A549 (cell line): ENCODE measurements at regions not wholly inside any gene's neighbourhood (a gene's known extent, or its start where the extent isn't known, plus 50 kb on each side); places are given as distances from the start of the nearest gene placed in this dataset.

ENCODE experiments used
- ATAC-seq, 2 experiments: fragments of 200-7000 bp in 1 of 2; fragments of >200 bp in 1 of 2; cut with Nextera tagmentation in 1 of 2; cut with Tn5 transposase in 1 of 2; 3 replicates each; pipeline versions ENCODE4 v1.8.0 to v1.9.1; 2018 to 2020; ENCODE audit warnings: mild to moderate bottlenecking in 1 of 2, moderate library complexity in 1 of 2
- CTCF ChIA-PET: fragments of 300-600 bp; sonication (Branson Sonifier 250); formaldehyde crosslinking; extraction: SDS; loops from one replicate; lab custom pipeline; 2021; ENCODE audit warnings: antibody characterized with exemption, inconsistent platforms; lab: Yijun Ruan, JAX
- POLR2A ChIA-PET: fragments of 350-600 bp; formaldehyde crosslinking; extraction: SDS; loops from one replicate; lab custom pipeline; 2021; ENCODE audit warnings: antibody characterized with exemption, inconsistent platforms; lab: Yijun Ruan, JAX
- DNase-seq, 2 experiments: peaks; one replicate each; pipeline versions ENCODE4 v3.0.0 to v3.0.0-alpha.2; 2011 to 2016; ENCODE audit warnings: low read depth in 1 of 2, low spot score in 1 of 2
- FAIRE-seq: peaks from 2 replicates; lab custom pipeline; 2011; peaks lifted over from hg19 to GRCh38; lab: Jason Lieb, UNC
- H3K27ac ChIP-seq, 2 experiments: fragments of >200 bp; sonication (Bioruptor Twin); formaldehyde crosslinking; 3 replicates each; pipeline ENCODE4 v1.5.1; 2016 to 2017
- H3K4me1 ChIP-seq: fragments of >200 bp; sonication (Bioruptor Twin); formaldehyde crosslinking; 3 replicates; pipeline ENCODE4 v1.6.1; 2016
- H3K4me2 ChIP-seq: fragments of >200 bp; sonication (Bioruptor Twin); formaldehyde crosslinking; 3 replicates; pipeline ENCODE4 v1.6.1; 2016
- H3K4me3 ChIP-seq: fragments of >200 bp; sonication (Bioruptor Twin); formaldehyde crosslinking; 3 replicates; pipeline ENCODE4 v1.5.1; 2016
- H3K9me3 ChIP-seq: fragments of >200 bp; sonication (Bioruptor Twin); formaldehyde crosslinking; 3 replicates; pipeline ENCODE4 v1.6.1; 2016
- CBX2 ChIP-seq: fragments of 200-600 bp; sonication (generic); IDR thresholded peaks from 2 replicates; pipeline ENCODE4 v1.6.1; 2016; ENCODE audit warnings: low read depth, mild to moderate bottlenecking, borderline replicate concordance
- CTCF ChIP-seq: fragments of >200 bp; sonication (Bioruptor Twin); formaldehyde crosslinking; IDR thresholded peaks from 3 replicates; pipeline ENCODE4 v1.5.1; 2016
- EHMT2 ChIP-seq: fragments of 200-600 bp; sonication (generic); IDR thresholded peaks from 2 replicates; pipeline ENCODE4 v1.6.1; 2016; ENCODE audit warnings: antibody characterized with exemption, low read depth, mild to moderate bottlenecking, moderate library complexity
- FOXS1 ChIP-seq: fragments of 250-450 bp; sonication (Bioruptor Pico); IDR thresholded peaks from 2 replicates; pipeline ENCODE4 v1.5.0; 2020; ENCODE audit warnings: mild to moderate bottlenecking, moderate library complexity
- HDAC2 ChIP-seq: fragments of 200-600 bp; sonication (generic); IDR thresholded peaks from 2 replicates; pipeline ENCODE4 v1.6.1; 2016
- HES2 ChIP-seq: fragments of >200 bp; sonication (Bioruptor Twin); formaldehyde crosslinking; IDR thresholded peaks from 2 replicates; pipeline ENCODE4 v1.6.1; 2016
- HEYL ChIP-seq: fragments of 250-450 bp; sonication (Bioruptor Pico); IDR thresholded peaks from 2 replicates; pipeline ENCODE4 v1.8.0; 2021; ENCODE audit warnings: mild to moderate bottlenecking, moderate library complexity
- HOXA7 ChIP-seq: fragments of 250-450 bp; sonication (Bioruptor Pico); IDR thresholded peaks from 2 replicates; pipeline ENCODE4 v1.5.0; 2020; ENCODE audit warnings: mild to moderate bottlenecking, moderate library complexity
- JUN ChIP-seq, 2 experiments: fragments of >200 bp; sonication (Bioruptor Twin); formaldehyde crosslinking; IDR thresholded peaks; 2 replicates in 1 of 2; 3 replicates in 1 of 2; pipeline ENCODE4 v1.6.1; 2016 to 2017
- JUNB ChIP-seq: fragments of >200 bp; sonication (Bioruptor Twin); formaldehyde crosslinking; IDR thresholded peaks from 2 replicates; pipeline ENCODE4 v1.6.1; 2016
- KDM1A ChIP-seq: fragments of 200-600 bp; sonication (generic); IDR thresholded peaks from 2 replicates; pipeline ENCODE4 v1.6.1; 2016; ENCODE audit warnings: low read depth, mild to moderate bottlenecking
- MAFK ChIP-seq: fragments of 450-650 bp; IDR thresholded peaks from 2 replicates; pipeline ENCODE4 v1.6.1; 2014; ENCODE audit not compliant: partially characterized antibody
- NPAS2 ChIP-seq: fragments of 250-450 bp; sonication (Bioruptor Pico); IDR thresholded peaks from 2 replicates; pipeline ENCODE4 v1.8.0; 2022; ENCODE audit warnings: mild to moderate bottlenecking, moderate library complexity, borderline replicate concordance
- NR3C1 ChIP-seq: fragments of >200 bp; sonication (Bioruptor Twin); formaldehyde crosslinking; IDR thresholded peaks from 3 replicates; pipeline ENCODE4 v1.6.1; 2017
- RAD21 ChIP-seq, 2 experiments: fragments of >200 bp in 1 of 2; sonication (Bioruptor Twin) in 1 of 2; formaldehyde crosslinking in 1 of 2; IDR thresholded peaks in 1 of 2; conservative IDR thresholded peaks in 1 of 2; 2 replicates in 1 of 2; 3 replicates in 1 of 2; pipeline ENCODE4 v1.6.1; 2012 to 2018; ENCODE audit warnings: inconsistent platforms in 1 of 2
- RCOR1 ChIP-seq: fragments of 150-350 bp; IDR thresholded peaks from 2 replicates; pipeline ENCODE4 v1.6.1; 2014; ENCODE audit warnings: antibody characterized with exemption, low read length, low read depth
- RFX5 ChIP-seq: fragments of 450-650 bp; IDR thresholded peaks from 2 replicates; pipeline ENCODE4 v1.7.1; 2014; ENCODE audit warnings: antibody characterized with exemption, mild to moderate bottlenecking, moderate library complexity
- RNF2 ChIP-seq: fragments of 200-600 bp; sonication (generic); IDR thresholded peaks from 2 replicates; pipeline ENCODE4 v1.6.1; 2016; ENCODE audit warnings: low read depth, mild to moderate bottlenecking, antibody characterized with exemption, moderate library complexity, borderline replicate concordance
- ZSCAN20 ChIP-seq: fragments of 250-450 bp; sonication (Bioruptor Pico); IDR thresholded peaks from 2 replicates; pipeline ENCODE4 v1.8.0; 2022; ENCODE audit warnings: mild to moderate bottlenecking, moderate library complexity
- WGBS: methylation state at CpG from one replicate; pipeline ENCODE4 v1.1.6; 2017; ENCODE audit errors: missing lambda C conversion rate; 5-methylcytosine and 5-hydroxymethylcytosine counted together

GRCh38 chr16:66278604-66279262, 87.8 kb upstream of the CDH5 start:
- ChIA-PET POLR2A (no interaction called here), CTCF (interaction anchor here (0.9 to 1.3 kb wide), 3 partner anchors 17 to 65 kb away, joined by 3 to 5 read pairs (median 4); no protein-coding TSS in a partner anchor)
- peaks cover 6% of the 10 kb centered on the region; the same call in 1 of the 3 replicates for H3K9me3 ChIP-seq
- TF ChIP-seq NPAS2 (CRISPR knock-in tag), result no peak
- no peak for TF ChIP-seq RFX5
- no peak for TF ChIP-seq ZSCAN20 (CRISPR knock-in tag)
- no peak for TF ChIP-seq FOXS1 (CRISPR knock-in tag)
- no peak for TF ChIP-seq JUN (IDR thresholded peaks at IDR 0.05)
- no peak for TF ChIP-seq HES2
- TF ChIP-seq MAFK, result no peak
- TF ChIP-seq HEYL, result no peak
- H3K4me2 ChIP-seq, result no peak overlapping the region
- no peak overlapping the region for H3K27ac ChIP-seq
- FAIRE-seq (no peak), ATAC-seq (no peak), DNase-seq (no peak)
- H3K4me1 ChIP-seq, result no peaks in the 10 kb centered on the region
- WGBS, result 78% methylated on average over 1 of the region's 1 CpG
- no peak overlapping the region for H3K4me3 ChIP-seq

- FAIRE-seq (no peak), ATAC-seq (no peak), DNase-seq (no peak)
- H3K4me3 ChIP-seq, result no peak overlapping the region
- H3K9me3 ChIP-seq, result peaks cover 6% of the 10 kb centered on the region; the same call in 1 of the 3 replicates
- no peak overlapping the region for H3K27ac ChIP-seq
- ChIA-PET POLR2A (no interaction called here), CTCF (interaction anchor here (0.8 to 1.3 kb wide), 2 partner anchors 10 to 16 kb away, joined by 3 to 4 read pairs; no protein-coding TSS in a partner anchor)
- TF ChIP-seq HDAC2, result no peak
- 20% methylated on average over 2 of the region's 2 CpGs for WGBS
- H3K4me1 ChIP-seq, result no peaks in the 10 kb centered on the region
- H3K4me2 ChIP-seq, result no peak overlapping the region
Measured at GRCh38 chr16:66278111-66278531, 88.4 kb upstream of the CDH5 start.

GRCh38 chr16:66277311-66278070, 89.0 kb upstream of the CDH5 start:
- no peak overlapping the region for H3K4me3 ChIP-seq
- 43% methylated on average over 4 of the region's 6 CpGs for WGBS
- ATAC-seq (no peak), DNase-seq (no peak), FAIRE-seq (no peak)
- no peak overlapping the region for H3K27ac ChIP-seq
- POLR2A ChIA-PET, result no interaction called here
- H3K9me3 ChIP-seq, result peaks cover 6% of the 10 kb centered on the region; the same call in 1 of the 3 replicates
- no peak overlapping the region for H3K4me2 ChIP-seq
- TF ChIP-seq CTCF (no peak), NR3C1 (no peak), CBX2 (no peak), KDM1A (no peak), HES2 (no peak), HOXA7 (CRISPR knock-in tag) (no peak), RCOR1 (no peak), RNF2 (no peak), EHMT2 (no peak), JUNB (no peak), RAD21 (conservative IDR thresholded peaks at IDR 0.05 in 1 of 2, IDR thresholded peaks at IDR 0.05 in 1 of 2) (no peak)
- no peaks in the 10 kb centered on the region for H3K4me1 ChIP-seq
- CTCF ChIA-PET, result interaction anchor here (0.8 to 2.6 kb wide), 4 partner anchors 11 to 40 kb away, joined by 3 to 21 read pairs (median 12); no protein-coding TSS in a partner anchor
